ENCODE measurements at regions not wholly inside any gene's neighbourhood (a gene's known extent, or its start where the extent isn't known, plus 50 kb on each side); places are given as distances from the start of the nearest gene placed in this dataset.

DNA sequence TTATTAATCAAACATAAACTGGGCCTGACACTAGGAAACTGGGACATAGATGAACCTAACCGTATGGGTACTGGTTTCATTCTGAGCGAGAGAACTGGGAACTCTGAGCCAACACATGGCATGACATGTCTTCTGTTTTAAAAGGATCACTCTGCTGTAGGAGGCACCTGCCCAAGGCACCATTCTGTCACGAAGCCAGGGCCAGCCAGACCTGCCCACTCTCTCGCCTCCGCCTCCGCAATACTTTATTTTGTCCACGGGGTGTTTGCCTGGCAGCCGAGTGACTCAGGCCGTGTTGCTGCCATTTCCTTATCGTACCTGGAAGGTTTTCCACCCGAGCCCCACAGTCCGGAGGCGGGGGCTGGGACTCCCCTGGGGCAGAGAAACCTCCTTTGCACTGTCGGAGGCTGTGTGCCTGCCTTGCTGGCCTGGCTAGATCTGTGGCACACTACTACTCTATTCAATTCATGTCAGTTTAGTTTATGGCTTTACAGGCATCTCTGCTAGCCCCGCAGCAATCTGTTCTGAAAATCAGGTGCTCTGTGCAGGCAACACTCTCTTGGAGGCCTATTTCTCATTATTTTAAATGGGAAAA lies 120.4 kb upstream of the ACKR3 start:
- no peak overlapping the region for H3K9ac ChIP-seq (ENCODE audit: low read depth, low read length, poor library complexity, severe bottlenecking)

DNA sequence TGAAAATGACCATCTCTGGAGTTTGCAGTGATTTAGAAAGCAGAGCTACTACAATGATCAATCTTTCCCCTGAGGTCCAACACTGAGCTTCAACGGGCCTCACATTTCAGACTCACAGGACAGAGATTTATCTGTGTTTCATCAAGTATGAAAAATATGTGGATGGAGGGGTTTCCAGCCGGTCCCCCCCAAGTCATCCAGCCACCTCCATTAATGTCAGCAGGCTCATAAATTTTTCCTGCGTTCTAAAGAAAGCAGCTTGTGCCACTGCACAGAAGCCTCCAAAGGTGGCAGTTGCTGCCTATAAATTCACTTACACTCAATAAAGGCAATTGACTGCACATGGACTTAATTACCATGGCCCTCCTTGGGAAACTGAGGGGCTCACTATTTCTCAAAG lies 117.4 kb upstream of the ACKR3 start:
- Histone ChIP-seq H3K4me3 (ENCODE audit: low read length, poor library complexity, severe bottlenecking) (no peak overlapping the region), H2AFZ (ENCODE audit: low read length) (no peak overlapping the region), H3K9me2 (replicated peaks; ENCODE audit: low read depth, low read length) (no peaks in the 10 kb centered on the region), H3K27me3 (ENCODE audit: insufficient read depth, low read length, poor library complexity, severe bottlenecking) (no peaks in the 10 kb centered on the region), H3K36me3 (ENCODE audit: insufficient read depth, low read length) (no peaks in the 10 kb centered on the region), H3K9ac (ENCODE audit: low read depth, low read length, poor library complexity, severe bottlenecking) (no peak overlapping the region), H3K9me3 (ENCODE audit: insufficient read depth, low read depth, low read length) (no peaks in the 10 kb centered on the region), H3K79me2 (ENCODE audit: insufficient read depth, low read length) (no peaks in the 10 kb centered on the region), H3K4me2 (ENCODE audit: low read depth, low read length, poor library complexity, severe bottlenecking) (no peak overlapping the region), H4K20me1 (ENCODE audit: insufficient read depth, low read length, poor library complexity, severe bottlenecking) (no peaks in the 10 kb centered on the region), H3K4me1 (ENCODE audit: insufficient read depth, low read length, poor library complexity, severe bottlenecking) (no peaks in the 10 kb centered on the region), H3F3A (ENCODE audit: low read depth) (no peaks in the 10 kb centered on the region)
- TF ChIP-seq, protein P1, sequence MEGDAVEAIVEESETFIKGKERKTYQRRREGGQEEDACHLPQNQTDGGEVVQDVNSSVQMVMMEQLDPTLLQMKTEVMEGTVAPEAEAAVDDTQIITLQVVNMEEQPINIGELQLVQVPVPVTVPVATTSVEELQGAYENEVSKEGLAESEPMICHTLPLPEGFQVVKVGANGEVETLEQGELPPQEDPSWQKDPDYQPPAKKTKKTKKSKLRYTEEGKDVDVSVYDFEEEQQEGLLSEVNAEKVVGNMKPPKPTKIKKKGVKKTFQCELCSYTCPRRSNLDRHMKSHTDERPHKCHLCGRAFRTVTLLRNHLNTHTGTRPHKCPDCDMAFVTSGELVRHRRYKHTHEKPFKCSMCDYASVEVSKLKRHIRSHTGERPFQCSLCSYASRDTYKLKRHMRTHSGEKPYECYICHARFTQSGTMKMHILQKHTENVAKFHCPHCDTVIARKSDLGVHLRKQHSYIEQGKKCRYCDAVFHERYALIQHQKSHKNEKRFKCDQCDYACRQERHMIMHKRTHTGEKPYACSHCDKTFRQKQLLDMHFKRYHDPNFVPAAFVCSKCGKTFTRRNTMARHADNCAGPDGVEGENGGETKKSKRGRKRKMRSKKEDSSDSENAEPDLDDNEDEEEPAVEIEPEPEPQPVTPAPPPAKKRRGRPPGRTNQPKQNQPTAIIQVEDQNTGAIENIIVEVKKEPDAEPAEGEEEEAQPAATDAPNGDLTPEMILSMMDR (conservative IDR thresholded peaks at IDR 0.05; ENCODE audit: low read length), result no peak
- TF ChIP-seq EZH2phosphoT487 (IDR thresholded peaks at IDR 0.05; ENCODE audit: borderline replicate concordance), result no peak

More for the DNA sequence above, 120.4 kb upstream of the ACKR3 start:
- Histone ChIP-seq H3K4me2 (ENCODE audit: low read depth, low read length, poor library complexity, severe bottlenecking) (no peak overlapping the region), H3K79me2 (ENCODE audit: insufficient read depth, low read length) (no peaks in the 10 kb centered on the region), H3K4me1 (ENCODE audit: insufficient read depth, low read length, poor library complexity, severe bottlenecking) (no peaks in the 10 kb centered on the region), H3K36me3 (ENCODE audit: insufficient read depth, low read length) (no peaks in the 10 kb centered on the region), H3K27me3 (ENCODE audit: insufficient read depth, low read length, poor library complexity, severe bottlenecking) (no peaks in the 10 kb centered on the region), H4K20me1 (ENCODE audit: insufficient read depth, low read length, poor library complexity, severe bottlenecking) (no peaks in the 10 kb centered on the region), H3F3A (ENCODE audit: low read depth) (no peaks in the 10 kb centered on the region), H3K4me3 (ENCODE audit: low read length, poor library complexity, severe bottlenecking) (no peak overlapping the region), H2AFZ (ENCODE audit: low read length) (no peak overlapping the region), H3K9me3 (ENCODE audit: insufficient read depth, low read depth, low read length) (no peaks in the 10 kb centered on the region; the same call in 1 of the 2 replicates), H3K9me2 (replicated peaks; ENCODE audit: low read depth, low read length) (no peaks in the 10 kb centered on the region)
- TF ChIP-seq, protein P1 (conservative IDR thresholded peaks at IDR 0.05; ENCODE audit: low read length), result no peak
- no peak for TF ChIP-seq EZH2phosphoT487 (IDR thresholded peaks at IDR 0.05; ENCODE audit: borderline replicate concordance)

DNA sequence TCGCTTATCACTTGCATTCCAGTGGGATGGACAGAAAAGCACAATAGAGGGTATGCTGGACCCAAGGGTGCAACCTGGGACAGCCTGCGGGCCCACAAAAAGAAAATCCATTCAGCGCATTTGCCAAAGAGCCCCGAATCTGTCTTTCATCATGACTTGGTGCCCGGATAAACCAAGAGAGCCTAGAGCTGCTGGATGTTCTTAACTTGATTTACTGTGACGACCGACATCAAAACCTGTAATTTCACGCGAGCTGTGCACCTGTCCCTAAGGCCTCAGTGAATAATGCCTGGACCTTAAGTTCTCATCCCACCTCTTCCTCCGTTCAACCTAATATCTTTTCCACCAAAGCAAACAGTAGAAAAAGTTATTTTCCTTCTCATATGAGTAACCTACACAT lies 115.5 kb upstream of the ACKR3 start:
- no peaks in the 10 kb centered on the region for H3K27me3 ChIP-seq (ENCODE audit: insufficient read depth, low read length, poor library complexity, severe bottlenecking)
- H3K9me2 ChIP-seq (replicated peaks; ENCODE audit: low read depth, low read length), result no peaks in the 10 kb centered on the region
- H3K4me1 ChIP-seq (ENCODE audit: insufficient read depth, low read length, poor library complexity, severe bottlenecking), result no peaks in the 10 kb centered on the region
- no peaks in the 10 kb centered on the region; the same call in 1 of the 2 replicates for H3K9me3 ChIP-seq (ENCODE audit: insufficient read depth, low read depth, low read length)
- TF ChIP-seq EZH2phosphoT487 (IDR thresholded peaks at IDR 0.05; ENCODE audit: borderline replicate concordance), result no peak
- TF ChIP-seq, protein P1 (conservative IDR thresholded peaks at IDR 0.05; ENCODE audit: low read length), result no peak
- H3K4me2 ChIP-seq (ENCODE audit: low read depth, low read length, poor library complexity, severe bottlenecking), result no peak overlapping the region
- no peak overlapping the region for H3K9ac ChIP-seq (ENCODE audit: low read depth, low read length, poor library complexity, severe bottlenecking)
- no peak overlapping the region for H3K4me3 ChIP-seq (ENCODE audit: low read length, poor library complexity, severe bottlenecking)
- no peak overlapping the region for H2AFZ ChIP-seq (ENCODE audit: low read length)
- H3K79me2 ChIP-seq (ENCODE audit: insufficient read depth, low read length), result no peaks in the 10 kb centered on the region
- no peaks in the 10 kb centered on the region for H3K36me3 ChIP-seq (ENCODE audit: insufficient read depth, low read length)
- H3F3A ChIP-seq (ENCODE audit: low read depth), result no peaks in the 10 kb centered on the region
- no peaks in the 10 kb centered on the region for H4K20me1 ChIP-seq (ENCODE audit: insufficient read depth, low read length, poor library complexity, severe bottlenecking)
